Caco-2 (cell line): ENCODE measurements at regions not wholly inside any gene's neighbourhood (a gene's known extent, or its start where the extent isn't known, plus 50 kb on each side); places are given as distances from the start of the nearest gene placed in this dataset.

ENCODE experiments used
- BruUV-seq: library from RNA; stranded (reverse); fragments of 400-500 nt; replicated peaks from 2 replicates; lab custom pipeline; 2021; lab: Mats Ljungman, UMichigan
- CTCF ChIA-PET: fragments of 300-600 bp; sonication (Branson Sonifier 250); formaldehyde crosslinking; loops from one replicate; lab custom pipeline; 2022; ENCODE audit warnings: antibody characterized with exemption; lab: Charles Lee
- POLR2A ChIA-PET: fragments of 300-600 bp; sonication (Branson Sonifier 250); formaldehyde crosslinking; loops from one replicate; lab custom pipeline; 2022; ENCODE audit warnings: antibody characterized with exemption; lab: Charles Lee
- DNase-seq, 2 experiments: peaks; one replicate each; pipeline versions ENCODE4 v3.0.0 to v3.0.0-alpha.2; 2020 to 2022
- H3K27me3 ChIP-seq: replicated peaks from 2 replicates; pipeline ENCODE4 v1.6.0; 2011; ENCODE audit warnings: low read length; ENCODE audit not compliant: control insufficient read depth, insufficient read depth
- H3K36me3 ChIP-seq: 2 replicates; pipeline ENCODE4 v1.5.1; 2011; ENCODE audit warnings: low read length; ENCODE audit not compliant: control insufficient read depth, insufficient read depth
- H3K4me1 ChIP-seq: fragments of 250-450 bp; sonication (Bioruptor Pico); 2 replicates; pipeline ENCODE4 v1.5.1; 2020; ENCODE audit warnings: mild to moderate bottlenecking
- H3K4me3 ChIP-seq: 2 replicates; pipeline ENCODE4 v1.5.1; 2011; ENCODE audit warnings: low read depth, mild to moderate bottlenecking, control low read depth, low read length
- H3K9me3 ChIP-seq: fragments of 250-450 bp; sonication (Bioruptor Pico); 2 replicates; pipeline ENCODE4 v1.5.1; 2020; ENCODE audit warnings: mild to moderate bottlenecking, moderate library complexity
- H3K27ac Mint-ChIP-seq: one replicate; pipeline ENCODE4 v1.8.0; 2022; ENCODE audit warnings: mixed read lengths; ENCODE audit not compliant: unreplicated experiment
- H3K27me3 Mint-ChIP-seq: one replicate; pipeline ENCODE4 v1.8.0; 2022; ENCODE audit warnings: mixed read lengths; ENCODE audit not compliant: insufficient read depth, unreplicated experiment
- H3K36me3 Mint-ChIP-seq: one replicate; pipeline ENCODE4 v1.8.0; 2022; ENCODE audit warnings: mild to moderate bottlenecking, mixed read lengths; ENCODE audit not compliant: insufficient read depth, unreplicated experiment
- H3K4me1 Mint-ChIP-seq: one replicate; pipeline ENCODE4 v1.8.0; 2022; ENCODE audit warnings: low read depth, mixed read lengths; ENCODE audit not compliant: unreplicated experiment
- H3K4me3 Mint-ChIP-seq: one replicate; pipeline ENCODE4 v1.8.0; 2022; ENCODE audit warnings: mild to moderate bottlenecking, moderate library complexity, mixed read lengths; ENCODE audit not compliant: unreplicated experiment
- H3K9me3 Mint-ChIP-seq: one replicate; pipeline ENCODE4 v1.8.0; 2022; ENCODE audit warnings: mixed read lengths; ENCODE audit not compliant: unreplicated experiment
- CTCF ChIP-seq, 2 experiments: fragments of 200-600 bp in 1 of 2; IDR thresholded peaks; 1 replicate in 1 of 2; 2 replicates in 1 of 2; pipeline versions ENCODE4 v1.5.1 to v1.8.0; 2011 to 2022; ENCODE audit warnings: antibody characterized with exemption in 1 of 2, control low read depth in 1 of 2, inconsistent platforms in 1 of 2, low read depth in 1 of 2, low read length in 1 of 2, mild to moderate bottlenecking in 1 of 2, moderate library complexity in 1 of 2; ENCODE audit not compliant: insufficient read depth in 1 of 2, severe bottlenecking in 1 of 2, unreplicated experiment in 1 of 2
- intact Hi-C: fragments of 100-400 bp; cut with micrococcal nuclease; formaldehyde crosslinking; loops from one replicate; pipeline ENCODE4 v1.10.0; 2022; ENCODE audit not compliant: unreplicated experiment

- intact Hi-C loops, result no loop called here
- no peak overlapping the region for H3K27ac Mint-ChIP-seq
- POLR2A ChIA-PET, result no interaction called here
- Histone ChIP-seq H3K4me3 (no peak overlapping the region), H3K4me1 (peaks cover 9% of the 10 kb centered on the region), H3K27me3 (no peaks in the 10 kb centered on the region), H3K9me3 (no peaks in the 10 kb centered on the region), H3K36me3 (no peaks in the 10 kb centered on the region)
- no peaks in the 10 kb centered on the region for H3K9me3 Mint-ChIP-seq
- DNase-seq, result no peak
- peaks cover 3% of the 10 kb centered on the region for H3K27me3 Mint-ChIP-seq
- H3K4me1 Mint-ChIP-seq, result peaks cover 9% of the 10 kb centered on the region
- peaks cover 6% of the 10 kb centered on the region for H3K36me3 Mint-ChIP-seq
- CTCF ChIA-PET, result no interaction called here
- BruUV-seq, result no TSS peak
- no peak overlapping the region for H3K4me3 Mint-ChIP-seq
- no peak for TF ChIP-seq CTCF (IDR thresholded peaks at IDR 0.05; ENCODE audit: insufficient read depth in 1 of 2, low read depth in 1 of 2, low read length in 1 of 2, severe bottlenecking in 1 of 2, unreplicated experiment in 1 of 2)
Measured at GRCh38 chr13:22106058-22106457, 435.2 kb downstream of the FGF9 start.

- Mint-ChIP-seq H3K27ac (no peak overlapping the region), H3K27me3 (peaks cover 3% of the 10 kb centered on the region), H3K4me1 (peaks cover 17% of the 10 kb centered on the region), H3K4me3 (no peak overlapping the region), H3K9me3 (no peaks in the 10 kb centered on the region), H3K36me3 (peaks cover 3% of the 10 kb centered on the region)
- ChIA-PET POLR2A (no interaction called here), CTCF (interaction anchor here (0.5 kb wide), 1 partner anchor 15 kb away, joined by 3 read pairs; no protein-coding TSS in a partner anchor)
- Histone ChIP-seq H3K4me3 (no peak overlapping the region), H3K27me3 (no peaks in the 10 kb centered on the region), H3K4me1 (peaks cover 9% of the 10 kb centered on the region), H3K36me3 (no peaks in the 10 kb centered on the region), H3K9me3 (no peaks in the 10 kb centered on the region)
- BruUV-seq, result no TSS peak
- TF ChIP-seq CTCF (IDR thresholded peaks at IDR 0.05; ENCODE audit: insufficient read depth in 1 of 2, low read depth in 1 of 2, low read length in 1 of 2, severe bottlenecking in 1 of 2, unreplicated experiment in 1 of 2), result no peak
- DNase-seq, result peak in 1 of 2 experiments; percentile 6
- intact Hi-C loops, result no loop called here
Measured at GRCh38 chr13:22107549-22107948, 436.7 kb downstream of the FGF9 start.

GRCh38 chr13:22108283-22108942 is 437.5 kb downstream of the FGF9 start:
- Mint-ChIP-seq H3K9me3 (no peaks in the 10 kb centered on the region), H3K4me1 (peaks cover 17% of the 10 kb centered on the region), H3K27ac (no peak overlapping the region), H3K4me3 (no peak overlapping the region), H3K36me3 (no peaks in the 10 kb centered on the region), H3K27me3 (peaks cover 3% of the 10 kb centered on the region)
- intact Hi-C loops, result no loop called here
- CTCF ChIA-PET, result interaction anchor here (0.5 kb wide), 1 partner anchor 14 kb away, joined by 3 read pairs; no protein-coding TSS in a partner anchor
- no peak for TF ChIP-seq CTCF (IDR thresholded peaks at IDR 0.05; ENCODE audit: insufficient read depth in 1 of 2, low read depth in 1 of 2, low read length in 1 of 2, severe bottlenecking in 1 of 2, unreplicated experiment in 1 of 2)
- Histone ChIP-seq H3K4me3 (no peak overlapping the region), H3K27me3 (no peaks in the 10 kb centered on the region), H3K9me3 (no peaks in the 10 kb centered on the region), H3K36me3 (no peaks in the 10 kb centered on the region), H3K4me1 (peaks cover 9% of the 10 kb centered on the region)
- POLR2A ChIA-PET, result no interaction called here
- DNase-seq, result no peak
- BruUV-seq, result no TSS peak
